Right lobe of liver (tissue), 4 donors: ENCODE measurements at regions not wholly inside any gene's neighbourhood (a gene's known extent, or its start where the extent isn't known, plus 50 kb on each side); places are given as distances from the start of the nearest gene placed in this dataset.

ENCODE experiments used
- CTCF ChIP-seq, 4 donors: fragments of 200-600 bp in 3 of 4; fragments of 450-650 bp in 1 of 4; IDR thresholded peaks; one replicate each; pipeline versions ENCODE4 v1.5.1 to v1.8.0; 2016 to 2022; ENCODE audit warnings: antibody characterized with exemption in 4 of 4, mild to moderate bottlenecking in 2 of 4
- POLR2A ChIP-seq: fragments of 450-650 bp; IDR thresholded peaks from one replicate; pipeline ENCODE4 v1.6.1; 2017; ENCODE audit warnings: antibody characterized with exemption, mild to moderate bottlenecking
- donor health status: DM: no; HTN: no; CAD: no.
- donor health status: DM: no; HTN: no; CAD: no.
- donor health status: DM: no; HTN: yes; CAD: no.

- TF ChIP-seq POLR2A (no peak), CTCF (IDR thresholded peaks at IDR 0.05) (no peak)
Measured at GRCh38 chr2:144004742-144005141, 515.2 kb downstream of the ZEB2 start.
